Thyroid gland (tissue), 4 donors: ENCODE measurements at regions not wholly inside any gene's neighbourhood (a gene's known extent, or its start where the extent isn't known, plus 50 kb on each side); places are given as distances from the start of the nearest gene placed in this dataset.

Source experiments
- DNase-seq, 2 donors: peaks; one replicate each; pipeline ENCODE4 v3.0.0-alpha.2; 2019
- H3K27ac ChIP-seq, 3 donors: fragments of 200-600 bp; sonication (generic); 1 replicate in 2 of 3; 2 replicates in 1 of 3; pipeline ENCODE4 v1.5.1; 2016 to 2019; ENCODE audit warnings: mild to moderate bottlenecking in 1 of 3, moderate library complexity in 1 of 3
- H3K27me3 ChIP-seq: fragments of 200-600 bp; sonication (generic); one replicate; pipeline ENCODE4 v1.5.1; 2019
- H3K36me3 ChIP-seq, 2 donors: fragments of 200-600 bp; sonication (generic); one replicate each; pipeline ENCODE4 v1.5.1; 2016 to 2019
- H3K4me1 ChIP-seq, 2 donors: fragments of 200-600 bp; sonication (generic); one replicate each; pipeline ENCODE4 v1.5.1; 2017 to 2019
- H3K4me3 ChIP-seq, 3 donors: fragments of 200-600 bp; sonication (generic); replicated peaks in 1 of 3; 1 replicate in 2 of 3; 2 replicates in 1 of 3; pipeline ENCODE4 v1.5.1; 2016; ENCODE audit warnings: mild to moderate bottlenecking in 1 of 3
- H3K9me3 ChIP-seq: fragments of 200-600 bp; sonication (generic); one replicate; pipeline ENCODE4 v1.5.1; 2017
- POLR2A ChIP-seq, 2 donors: fragments of 450-650 bp; IDR thresholded peaks; one replicate each; pipeline ENCODE4 v1.6.1; 2017; ENCODE audit warnings: antibody characterized with exemption in 2 of 2, mild to moderate bottlenecking in 2 of 2, moderate library complexity in 1 of 2
- WGBS, 2 donors: methylation state at CpG; one replicate each; pipeline ENCODE4 v1.1.5; 2017; 5-methylcytosine and 5-hydroxymethylcytosine counted together
- intact Hi-C: fragments of 100-400 bp; cut with DNase I; formaldehyde crosslinking; loops from one replicate; pipeline ENCODE4 v1.15.1; 2023
- TF ChIP-seq, protein P1 (sequence below), 6 experiments: fragments of 200-600 bp in 3 of 6; fragments of 450-650 bp in 3 of 6; sonication (generic) in 3 of 6; IDR thresholded peaks; one replicate each; pipeline ENCODE4 v1.5.1; 2016 to 2019; ENCODE audit warnings: antibody characterized with exemption in 6 of 6, mild to moderate bottlenecking in 2 of 6, inconsistent platforms in 1 of 6, moderate library complexity in 1 of 6

DNA sequence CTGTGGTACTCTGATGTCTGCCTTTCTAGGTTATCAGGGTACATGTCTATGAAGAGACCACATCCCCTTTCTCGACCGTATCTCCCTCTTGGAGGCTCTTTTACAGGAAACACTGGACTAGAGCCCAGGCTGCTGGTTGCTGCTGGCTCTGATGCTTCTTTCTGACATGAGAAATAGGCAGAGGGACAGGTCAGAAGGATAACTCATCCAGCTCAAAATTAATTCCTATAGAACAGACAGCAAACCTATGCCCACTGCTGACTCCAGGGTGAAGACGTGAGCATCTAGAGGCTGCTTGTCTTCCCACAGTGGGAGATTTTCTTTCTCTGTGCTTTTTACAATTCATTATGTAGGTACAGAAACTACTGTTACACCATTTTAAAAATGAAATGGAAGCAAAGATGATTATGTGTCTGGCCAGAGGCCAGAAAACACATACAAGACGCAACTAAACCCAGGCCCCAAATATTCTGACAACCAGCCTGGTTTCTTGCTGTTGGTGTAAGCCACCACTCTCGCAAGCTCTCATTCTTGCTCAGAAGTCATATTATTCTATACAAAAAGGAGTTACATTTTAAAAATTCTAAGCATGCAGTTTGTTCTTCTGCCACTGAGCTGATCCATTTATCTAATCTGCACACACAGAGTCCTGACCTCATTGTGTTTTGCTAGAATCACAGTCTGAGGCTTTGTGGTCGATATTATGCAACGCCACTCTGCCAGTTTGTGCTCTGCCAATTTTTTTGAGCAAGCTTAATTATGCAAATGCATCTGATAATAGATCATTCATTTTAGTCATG, 424.3 kb downstream of the KIF20B start:
- H3K36me3 ChIP-seq = no peaks in the 10 kb centered on the region
- intact Hi-C loops = no loop called here
- H3K27me3 ChIP-seq = no peaks in the 10 kb centered on the region
- no peak for TF ChIP-seq POLR2A (IDR thresholded peaks at IDR 0.05)
- TF ChIP-seq, protein P1, sequence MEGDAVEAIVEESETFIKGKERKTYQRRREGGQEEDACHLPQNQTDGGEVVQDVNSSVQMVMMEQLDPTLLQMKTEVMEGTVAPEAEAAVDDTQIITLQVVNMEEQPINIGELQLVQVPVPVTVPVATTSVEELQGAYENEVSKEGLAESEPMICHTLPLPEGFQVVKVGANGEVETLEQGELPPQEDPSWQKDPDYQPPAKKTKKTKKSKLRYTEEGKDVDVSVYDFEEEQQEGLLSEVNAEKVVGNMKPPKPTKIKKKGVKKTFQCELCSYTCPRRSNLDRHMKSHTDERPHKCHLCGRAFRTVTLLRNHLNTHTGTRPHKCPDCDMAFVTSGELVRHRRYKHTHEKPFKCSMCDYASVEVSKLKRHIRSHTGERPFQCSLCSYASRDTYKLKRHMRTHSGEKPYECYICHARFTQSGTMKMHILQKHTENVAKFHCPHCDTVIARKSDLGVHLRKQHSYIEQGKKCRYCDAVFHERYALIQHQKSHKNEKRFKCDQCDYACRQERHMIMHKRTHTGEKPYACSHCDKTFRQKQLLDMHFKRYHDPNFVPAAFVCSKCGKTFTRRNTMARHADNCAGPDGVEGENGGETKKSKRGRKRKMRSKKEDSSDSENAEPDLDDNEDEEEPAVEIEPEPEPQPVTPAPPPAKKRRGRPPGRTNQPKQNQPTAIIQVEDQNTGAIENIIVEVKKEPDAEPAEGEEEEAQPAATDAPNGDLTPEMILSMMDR (IDR thresholded peaks at IDR 0.05) = no peak
- no peaks in the 10 kb centered on the region for H3K9me3 ChIP-seq
- no peak overlapping the region for H3K27ac ChIP-seq
- no peak for DNase-seq
- no peaks in the 10 kb centered on the region for H3K4me1 ChIP-seq
- H3K4me3 ChIP-seq = no peak overlapping the region
- 71 to 74% methylated on average over 7 of the region's 7 CpGs for WGBS, 2 donors

DNA sequence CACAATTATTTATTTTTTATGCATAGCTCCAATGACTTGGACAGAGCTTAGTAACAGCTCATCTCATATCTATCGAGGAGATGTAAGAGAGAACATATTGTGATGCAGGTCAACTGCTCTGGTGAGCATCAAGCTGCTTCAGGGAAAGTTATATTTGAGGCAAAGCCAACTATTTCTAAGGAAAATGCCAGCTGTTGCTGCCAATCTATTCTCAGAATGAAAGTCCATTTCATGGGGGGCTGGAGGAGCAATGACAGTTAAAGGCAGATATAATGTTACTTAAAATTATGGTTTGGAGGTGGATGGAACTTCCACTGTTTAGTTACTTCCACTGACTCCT, 424.8 kb downstream of the KIF20B start:
- no peak overlapping the region for H3K27ac ChIP-seq
- H3K9me3 ChIP-seq = no peaks in the 10 kb centered on the region
- intact Hi-C loops = no loop called here
- H3K36me3 ChIP-seq = no peaks in the 10 kb centered on the region
- H3K4me1 ChIP-seq = no peaks in the 10 kb centered on the region
- no peaks in the 10 kb centered on the region for H3K27me3 ChIP-seq
- 76 to 91% methylated on average over 1 of the region's 1 CpG for WGBS, 2 donors
- DNase-seq = no peak
- H3K4me3 ChIP-seq = no peak overlapping the region
- TF ChIP-seq POLR2A (IDR thresholded peaks at IDR 0.05) = no peak
- TF ChIP-seq, protein P1 (IDR thresholded peaks at IDR 0.05) = no peak

DNA sequence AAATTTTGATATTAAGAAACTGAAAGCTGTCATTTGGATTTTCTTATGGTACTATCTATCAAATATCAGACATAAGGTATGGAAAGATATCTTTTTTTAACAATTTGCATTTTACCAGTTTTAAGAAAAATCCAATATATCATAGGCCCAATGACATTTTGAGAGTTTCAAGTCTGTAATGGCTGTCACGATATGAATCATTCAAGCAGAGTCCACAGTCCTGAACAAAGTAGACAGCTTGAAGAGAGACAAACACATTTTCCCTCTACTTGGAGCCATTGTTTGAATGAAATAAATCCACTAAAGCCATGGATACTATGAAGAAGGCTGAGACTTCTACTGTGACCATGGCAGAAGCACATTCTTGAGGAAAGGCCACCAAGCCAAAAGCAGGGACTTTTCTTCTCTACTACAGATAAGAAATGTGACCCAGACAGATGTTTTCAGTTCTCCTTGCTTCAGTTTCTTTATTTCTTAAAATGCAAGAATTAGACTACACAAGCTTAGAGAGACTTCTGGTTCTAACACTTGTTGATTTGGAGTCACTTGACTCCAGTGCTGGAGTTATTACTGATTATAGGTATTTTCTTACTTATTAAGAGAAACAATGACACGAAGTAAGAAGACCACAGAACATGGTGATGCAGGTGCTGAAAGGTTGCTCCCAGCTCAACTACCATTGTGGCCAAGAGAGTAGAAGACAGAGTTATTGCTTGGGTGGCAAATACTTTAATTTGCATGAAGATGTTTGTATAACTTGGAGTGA, 429.1 kb downstream of the KIF20B start:
- H3K4me1 ChIP-seq = no peaks in the 10 kb centered on the region
- no peak overlapping the region for H3K27ac ChIP-seq
- WGBS, 2 donors = 88 to 90% methylated on average over 2 of the region's 2 CpGs
- TF ChIP-seq, protein P1 (IDR thresholded peaks at IDR 0.05) = no peak
- TF ChIP-seq POLR2A (IDR thresholded peaks at IDR 0.05) = no peak
- H3K36me3 ChIP-seq = no peaks in the 10 kb centered on the region
- intact Hi-C loops = no loop called here
- DNase-seq = no peak
- H3K27me3 ChIP-seq = no peaks in the 10 kb centered on the region
- H3K4me3 ChIP-seq = no peak overlapping the region
- H3K9me3 ChIP-seq = no peaks in the 10 kb centered on the region

DNA sequence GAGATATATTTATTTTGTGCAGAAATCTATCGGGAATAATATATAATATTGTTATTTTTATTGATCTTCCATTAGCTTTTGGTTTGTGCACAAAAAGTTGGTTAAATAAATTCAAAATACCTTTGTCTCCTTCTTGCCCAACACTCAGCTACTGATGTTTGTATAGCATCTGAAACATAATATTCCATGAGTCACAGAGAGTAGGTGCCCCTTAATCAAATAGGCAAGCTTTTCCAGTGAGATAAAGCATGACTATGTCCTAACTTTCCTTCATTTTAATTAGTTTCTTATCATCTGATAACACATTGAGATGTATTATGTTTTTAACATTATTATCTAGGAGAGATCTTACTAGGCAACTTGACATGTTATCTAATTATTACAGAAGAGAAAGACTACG, 432.2 kb downstream of the KIF20B start:
- Histone ChIP-seq H3K9me3 (no peaks in the 10 kb centered on the region), H3K4me1 (no peaks in the 10 kb centered on the region), H3K27ac (no peak overlapping the region), H3K27me3 (no peaks in the 10 kb centered on the region), H3K4me3 (no peak overlapping the region), H3K36me3 (no peaks in the 10 kb centered on the region)
- TF ChIP-seq, protein P1 (IDR thresholded peaks at IDR 0.05) = no peak
- no peak for TF ChIP-seq POLR2A (IDR thresholded peaks at IDR 0.05)
- DNase-seq = no peak
- WGBS, 2 donors = 72 to 89% methylated on average over 2 of the region's 2 CpGs
- intact Hi-C loops = no loop called here

DNA sequence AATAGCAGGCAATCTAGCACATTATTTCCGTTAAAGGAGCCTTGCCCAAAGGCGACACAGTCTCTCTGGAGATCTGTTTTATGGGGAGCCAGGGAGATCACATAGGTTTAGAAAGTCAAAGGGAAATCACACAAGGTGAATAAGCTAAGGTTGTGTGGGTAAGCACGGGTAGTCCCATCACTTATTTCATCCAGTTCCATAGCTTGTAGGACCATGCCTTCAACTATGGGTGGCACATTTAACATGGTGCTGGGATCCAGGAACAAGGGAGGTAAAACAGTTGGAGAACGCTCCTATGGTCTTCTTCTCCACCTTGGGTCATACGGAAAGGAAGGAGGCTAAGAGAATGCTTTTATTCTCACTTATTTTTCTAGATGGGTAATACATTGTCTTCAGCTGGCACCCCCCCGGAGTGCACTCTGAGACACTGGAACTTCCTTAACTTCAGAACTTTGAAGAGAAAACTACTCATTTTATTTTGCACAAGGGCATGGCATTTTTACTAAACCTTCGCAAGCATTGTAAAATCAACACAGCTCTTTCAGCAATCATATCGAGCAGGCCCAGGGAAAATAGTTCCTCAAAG, 435.4 kb downstream of the KIF20B start:
- TF ChIP-seq POLR2A (IDR thresholded peaks at IDR 0.05) = no peak
- TF ChIP-seq, protein P1 (IDR thresholded peaks at IDR 0.05) = no peak
- H3K36me3 ChIP-seq = no peaks in the 10 kb centered on the region
- DNase-seq = no peak
- H3K9me3 ChIP-seq = no peaks in the 10 kb centered on the region
- H3K27me3 ChIP-seq = no peaks in the 10 kb centered on the region
- no peaks in the 10 kb centered on the region for H3K4me1 ChIP-seq
- WGBS, 2 donors = 77 to 79% methylated on average over 8 of the region's 8 CpGs
- intact Hi-C loops = no loop called here
- H3K27ac ChIP-seq = no peak overlapping the region
- no peak overlapping the region for H3K4me3 ChIP-seq
